NCI-H2081 (cell line): ENCODE measurements at regions not wholly inside any gene's neighbourhood (a gene's known extent, or its start where the extent isn't known, plus 50 kb on each side); places are given as distances from the start of the nearest gene placed in this dataset.
"Not testable (repeated sequence)": the region's sequence is repeated elsewhere in the genome, so short reads cannot be mapped to it uniquely, and the experiment has no call there.

Experiments
- DNase-seq, 2 experiments: peaks; one replicate each; lab custom pipeline; 2025; lab: John Stamatoyannopoulos, UW

DNA sequence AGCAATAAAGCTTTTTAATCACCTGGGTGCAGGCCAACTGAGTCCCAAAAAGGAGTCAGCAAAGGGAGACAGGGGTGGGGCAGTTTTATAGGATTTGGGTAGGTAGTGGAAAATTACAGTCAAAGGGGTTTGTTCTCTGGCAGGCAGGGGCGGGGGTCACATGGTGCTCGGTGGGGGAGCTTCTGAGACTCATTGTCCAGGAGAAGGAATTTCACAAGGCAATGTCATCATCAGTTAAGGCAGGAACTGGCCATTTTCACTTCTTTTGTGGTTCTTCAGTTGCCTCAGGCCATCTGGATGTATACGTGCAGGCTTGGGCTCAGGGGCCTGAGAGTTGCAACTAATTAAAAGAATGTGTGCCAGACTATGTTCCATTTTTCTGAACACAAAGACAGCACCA, 147.5 kb upstream of the SCN7A start:
- DNase-seq = not testable (repeated sequence)

DNA sequence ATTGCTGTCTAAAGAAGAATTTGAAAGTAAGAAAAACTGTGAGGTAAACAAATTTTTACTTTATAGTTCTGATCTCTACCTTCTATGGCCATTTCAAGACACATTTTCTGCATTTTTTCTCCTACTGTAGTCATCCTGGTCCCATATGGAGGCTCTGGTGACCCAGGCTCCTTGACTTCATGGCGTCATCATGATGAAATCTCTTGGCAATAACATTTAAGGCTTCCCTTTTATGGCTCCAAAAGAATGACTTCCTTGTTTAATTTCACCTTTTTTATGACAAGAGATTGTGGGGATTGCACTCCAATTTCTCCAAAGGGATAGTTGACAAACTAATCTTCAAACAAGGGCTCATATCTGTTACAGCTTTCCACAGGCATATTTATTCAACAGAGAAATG, 143.0 kb upstream of the SCN7A start:
- no peak for DNase-seq

DNA sequence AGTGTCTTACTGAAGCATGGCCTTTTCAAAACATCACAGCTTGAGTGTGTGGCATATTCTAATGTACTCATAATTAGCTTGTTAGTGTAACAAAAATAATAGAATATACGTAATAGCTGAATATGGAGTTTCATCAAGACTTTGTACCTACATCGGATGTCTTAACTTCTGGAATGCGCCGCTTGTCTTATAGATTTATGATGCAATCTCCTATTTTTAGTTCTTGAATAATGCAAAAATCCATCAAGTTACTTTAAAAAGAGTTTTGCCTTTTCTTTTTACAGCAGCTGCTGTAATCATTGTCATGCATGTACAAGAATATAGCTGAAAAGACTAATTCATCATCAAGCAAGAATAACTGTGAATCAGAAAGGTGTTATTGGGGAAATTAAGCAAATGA, 140.7 kb upstream of the SCN7A start:
- no peak for DNase-seq

DNA sequence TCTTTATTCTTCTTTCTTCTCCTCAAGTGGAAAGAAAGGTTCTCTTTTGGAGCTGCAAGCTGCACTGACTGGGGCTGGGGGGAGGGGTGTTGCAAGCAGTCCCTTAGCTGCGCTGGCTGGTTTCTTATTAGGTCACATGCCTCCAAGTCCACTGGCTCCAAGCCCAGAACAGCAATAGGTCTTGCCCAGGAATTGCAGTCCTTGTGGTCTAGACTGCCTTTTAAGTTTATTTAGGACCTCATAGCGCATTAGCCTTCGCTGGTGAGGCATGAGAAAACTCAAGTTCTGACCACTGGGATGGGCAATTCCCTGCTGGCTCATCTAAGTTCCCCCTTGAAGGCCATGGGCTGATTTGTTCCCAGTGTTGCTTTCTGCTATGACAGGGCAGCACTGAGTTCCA, 138.6 kb upstream of the SCN7A start:
- DNase-seq = peak in 1 of 2 experiments; percentile 5

DNA sequence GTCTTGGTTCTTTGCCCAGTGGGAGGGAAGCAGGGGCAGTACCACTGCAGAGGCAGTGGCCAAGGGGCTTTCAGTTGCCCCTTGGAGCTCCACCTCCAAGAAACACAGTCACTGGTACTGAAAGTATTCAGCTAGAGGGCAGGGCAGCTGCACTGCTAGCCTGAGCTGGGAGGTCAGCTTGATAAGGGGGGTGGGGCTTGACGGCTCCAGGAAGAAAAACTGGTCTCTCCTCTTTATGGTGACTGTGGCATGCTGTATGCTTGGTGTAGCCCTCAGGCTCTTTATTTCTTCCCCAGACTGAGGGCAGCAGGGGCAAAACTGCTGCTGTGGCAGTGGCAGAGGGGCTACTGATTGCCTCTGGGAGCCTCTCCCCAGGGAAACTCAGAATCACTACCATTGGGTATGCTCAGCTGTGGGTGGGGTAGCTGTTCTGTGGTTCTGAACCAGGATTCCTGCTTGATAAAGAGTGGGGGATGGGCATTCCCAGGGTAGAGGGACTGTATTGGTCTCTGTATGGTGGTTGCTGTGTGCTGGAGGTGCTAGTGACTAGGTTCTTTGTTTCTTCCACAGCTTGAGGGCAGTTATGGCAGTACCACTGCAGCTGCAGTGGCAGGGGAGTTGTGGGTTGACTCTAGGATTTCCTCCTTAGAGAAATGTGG, 134.6 kb upstream of the SCN7A start:
- no peak for DNase-seq

DNA sequence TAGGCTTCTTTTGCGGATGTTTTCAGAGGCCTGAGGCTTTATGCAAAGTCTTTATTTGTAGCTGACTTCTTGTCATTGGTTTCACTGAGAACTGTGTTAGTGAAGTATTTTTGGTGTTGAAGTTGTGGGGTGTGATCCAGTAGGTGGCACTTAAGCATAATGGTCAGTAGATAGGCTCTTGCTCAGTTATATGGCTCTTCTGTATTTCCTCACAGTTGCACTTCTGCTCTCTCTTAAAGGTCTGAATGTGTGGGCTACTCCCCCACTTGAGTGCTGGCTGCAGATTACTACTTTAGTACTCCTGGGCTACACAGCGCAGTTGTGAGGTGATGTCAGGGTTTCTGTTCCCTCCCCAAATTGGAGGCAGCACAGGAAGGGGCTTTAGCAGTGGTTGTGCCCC, 133.8 kb upstream of the SCN7A start:
- no peak for DNase-seq

DNA sequence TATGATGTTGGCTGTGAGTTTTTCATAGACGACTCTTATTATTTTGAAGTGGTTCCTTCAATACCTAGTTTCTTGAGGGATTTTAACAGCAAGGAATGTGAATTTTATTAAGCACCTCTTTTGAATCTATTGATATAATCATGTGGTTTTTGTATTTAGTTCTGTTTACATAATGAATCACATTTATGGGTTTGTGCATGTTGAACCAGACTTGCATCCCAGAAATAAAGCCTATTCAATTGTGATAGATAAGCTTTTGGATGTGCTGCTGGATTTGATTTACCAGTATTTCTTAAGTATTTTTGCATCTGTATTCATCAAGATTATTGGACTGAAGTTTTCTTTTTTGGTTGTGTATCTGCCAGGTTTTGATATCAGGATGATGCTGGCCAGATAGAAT, 131.6 kb upstream of the SCN7A start:
- no peak for DNase-seq

DNA sequence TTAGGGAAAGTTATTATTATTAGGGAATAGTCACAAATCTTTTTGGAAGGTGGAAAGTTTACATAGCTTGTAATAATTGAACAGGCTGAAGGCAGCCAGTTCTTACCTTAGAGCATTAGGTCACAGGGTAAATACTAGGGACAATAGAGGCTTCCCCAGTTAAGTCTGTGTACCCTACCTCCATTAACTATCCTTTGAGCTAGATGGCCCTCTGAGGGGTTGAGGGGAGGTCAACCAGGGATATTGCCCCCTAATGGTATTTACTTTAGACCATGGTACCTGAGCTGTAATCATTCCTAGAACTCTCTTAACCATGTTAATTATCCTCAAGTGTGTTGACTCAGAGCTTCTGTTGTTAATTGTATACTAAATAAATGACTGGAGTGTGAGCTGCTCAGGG, 120.5 kb upstream of the SCN7A start:
- DNase-seq = peak; percentile 30 to 80

DNA sequence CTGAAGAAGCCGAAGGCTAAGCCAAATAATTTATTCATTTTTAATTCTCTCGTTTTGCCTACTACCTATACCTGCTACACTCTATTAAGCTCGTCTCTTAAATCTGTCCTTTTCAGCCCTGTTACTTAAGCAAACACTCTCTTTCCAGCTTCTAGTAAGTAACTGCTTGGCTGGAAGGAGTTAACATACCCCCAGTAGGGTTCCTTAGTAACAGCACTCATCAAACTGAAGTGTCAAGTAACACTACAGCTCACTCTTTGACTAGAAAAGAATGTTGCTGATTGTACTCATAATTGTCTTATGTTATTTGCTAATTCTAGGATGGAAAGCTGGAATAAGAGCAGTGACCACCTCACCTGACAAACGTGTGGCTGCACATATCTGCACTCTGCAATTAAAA, 120.0 kb upstream of the SCN7A start:
- peak in 1 of 2 experiments; percentile 37 for DNase-seq

DNA sequence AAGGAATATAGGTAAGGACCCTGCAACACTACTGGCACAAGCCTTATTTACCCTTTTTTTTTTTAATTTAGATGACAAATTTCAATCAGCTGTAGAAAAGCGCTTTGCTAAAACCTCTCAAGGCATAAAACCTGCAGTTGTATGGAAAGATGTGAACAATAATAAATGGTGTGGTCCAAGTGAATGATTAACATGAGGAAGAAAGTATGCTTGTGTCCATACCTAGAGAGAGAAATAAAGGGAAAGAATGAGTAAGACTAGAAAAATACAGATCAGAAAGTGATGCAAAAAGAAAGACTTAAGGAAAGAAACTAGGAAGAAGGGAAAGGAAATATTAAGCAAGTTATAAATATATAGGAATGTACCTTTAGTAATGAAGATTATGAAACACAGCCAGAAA, 119.2 kb upstream of the SCN7A start:
- DNase-seq = no peak

DNA sequence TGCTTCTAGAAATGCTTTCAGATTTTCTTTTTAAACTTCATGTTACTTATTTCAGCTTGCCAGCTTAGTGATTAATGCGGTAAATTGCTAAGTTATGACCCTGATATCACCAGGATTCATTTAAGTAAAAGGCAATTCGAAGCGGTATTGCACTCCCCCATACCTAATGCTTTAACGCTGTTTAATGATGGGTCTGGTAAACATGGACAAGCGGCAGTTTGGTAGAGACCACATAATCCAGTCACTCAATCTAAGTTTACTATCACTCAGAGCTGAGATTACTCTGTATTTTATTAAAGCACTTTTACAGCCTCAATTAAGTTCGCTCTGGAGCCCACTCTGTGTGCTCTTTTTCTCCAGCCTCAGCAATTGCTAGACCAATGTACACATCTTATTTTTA, 118.2 kb upstream of the SCN7A start:
- DNase-seq = no peak

DNA sequence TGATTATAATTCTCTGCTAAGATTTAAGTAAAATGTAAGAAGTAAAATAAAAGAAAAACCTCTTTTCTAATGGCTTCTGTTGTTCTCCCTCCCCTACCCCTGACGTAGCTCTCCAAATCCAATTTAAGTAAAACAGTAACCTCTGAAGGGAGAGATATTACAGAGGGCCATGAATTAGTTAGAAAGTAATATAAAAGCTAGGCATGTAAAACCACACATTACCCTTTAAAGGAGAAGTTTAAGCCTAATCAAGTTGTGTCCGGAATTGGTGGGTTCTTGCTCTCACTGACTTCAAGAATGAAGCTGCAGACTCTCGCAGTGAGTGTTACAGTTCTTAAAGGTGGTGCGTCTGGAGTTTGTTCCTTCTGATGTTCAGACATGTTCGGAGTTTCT, 116.9 kb upstream of the SCN7A start:
- DNase-seq = no peak

DNA sequence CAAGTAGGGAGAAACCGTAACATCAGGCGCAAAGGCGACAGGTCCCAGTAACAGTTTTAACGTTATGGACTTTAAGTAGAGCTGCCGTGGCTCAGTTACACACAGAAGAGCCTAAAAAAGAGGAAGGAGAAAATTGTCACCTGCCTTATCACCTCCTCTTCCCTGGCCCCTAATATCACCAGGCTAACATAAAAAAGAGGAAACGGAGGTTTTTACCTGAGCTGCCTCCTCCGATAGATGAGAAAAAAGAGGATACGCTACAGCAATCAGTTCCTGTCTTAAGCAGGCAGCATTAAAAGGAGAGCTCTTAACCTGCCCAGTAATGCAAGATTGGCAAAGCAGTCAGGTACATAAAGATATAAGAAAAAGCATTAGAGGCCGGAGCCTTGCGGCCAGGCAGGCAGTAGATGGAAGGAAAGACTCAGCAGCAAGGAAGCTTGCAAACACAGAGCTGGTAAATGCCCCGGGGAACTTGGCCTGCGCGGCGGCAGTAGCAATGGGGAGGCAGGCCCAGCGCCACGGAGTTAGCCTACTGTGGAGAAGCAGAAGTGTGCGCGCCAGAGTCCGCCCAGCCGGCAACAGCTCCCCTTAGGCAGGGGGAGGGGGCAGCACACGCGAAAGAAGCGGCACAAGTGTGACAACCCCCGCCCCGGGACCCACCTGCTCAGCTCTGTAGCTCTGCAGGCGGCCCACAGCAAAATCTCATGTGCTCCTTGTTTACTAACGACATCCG, 116.3 kb upstream of the SCN7A start:
- no peak for DNase-seq

DNA sequence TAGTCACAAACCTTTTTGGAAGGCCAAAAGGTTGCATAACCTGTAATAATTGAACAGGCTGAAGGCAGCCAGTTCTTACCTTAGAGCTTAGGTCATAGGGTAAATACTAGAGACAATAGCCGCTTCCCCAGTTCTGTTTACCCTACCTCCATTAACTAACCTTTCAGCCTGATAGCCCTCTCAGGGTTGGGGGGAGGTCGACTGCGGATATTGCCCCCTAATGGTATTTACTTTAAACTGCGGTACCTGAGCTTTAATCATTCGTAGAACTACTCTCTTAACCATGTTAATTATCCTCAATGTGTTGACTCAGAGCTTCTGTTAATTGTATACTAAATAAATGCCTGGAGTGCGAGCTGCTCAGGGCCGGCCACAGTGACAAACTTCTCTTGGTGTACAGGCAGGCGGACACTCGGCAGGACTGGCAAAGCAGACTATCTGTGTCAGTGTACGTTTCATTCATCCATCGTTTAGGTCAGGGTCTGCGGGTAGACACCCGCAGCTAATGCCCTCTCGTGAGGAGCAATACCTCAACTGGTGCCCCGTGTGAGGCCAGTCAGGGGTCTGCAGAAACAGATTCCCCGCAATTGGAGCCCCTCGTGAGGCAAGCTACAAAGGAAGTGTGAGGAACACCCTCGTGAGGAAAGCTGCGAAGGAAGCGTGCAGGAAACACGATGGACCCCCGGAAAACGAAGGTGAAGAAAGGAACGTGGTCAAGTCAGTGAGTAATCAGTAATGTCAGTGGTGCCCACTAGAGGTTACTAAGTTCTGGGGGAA, 115.3 kb upstream of the SCN7A start:
- DNase-seq = peak in 1 of 2 experiments; percentile 45

DNA sequence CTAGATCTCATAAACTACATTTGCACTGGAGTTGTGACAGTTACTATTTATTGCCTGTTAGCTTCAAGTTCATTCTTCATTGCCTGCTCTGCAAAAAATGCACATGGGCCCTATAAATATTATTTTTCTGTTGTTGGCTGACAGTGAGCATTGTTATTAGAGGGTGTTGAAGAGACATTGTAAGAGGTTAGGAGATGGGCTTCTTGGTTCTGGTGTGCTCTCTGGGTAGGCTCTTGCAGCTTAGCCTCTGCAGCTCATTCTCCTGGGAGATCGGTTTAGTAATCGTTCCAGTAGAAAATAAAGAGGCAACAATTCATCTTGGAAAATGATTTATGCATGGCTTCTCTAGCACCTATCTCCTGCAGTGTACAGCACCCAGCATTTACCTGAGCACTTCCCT, 113.8 kb upstream of the SCN7A start:
- DNase-seq = no peak

DNA sequence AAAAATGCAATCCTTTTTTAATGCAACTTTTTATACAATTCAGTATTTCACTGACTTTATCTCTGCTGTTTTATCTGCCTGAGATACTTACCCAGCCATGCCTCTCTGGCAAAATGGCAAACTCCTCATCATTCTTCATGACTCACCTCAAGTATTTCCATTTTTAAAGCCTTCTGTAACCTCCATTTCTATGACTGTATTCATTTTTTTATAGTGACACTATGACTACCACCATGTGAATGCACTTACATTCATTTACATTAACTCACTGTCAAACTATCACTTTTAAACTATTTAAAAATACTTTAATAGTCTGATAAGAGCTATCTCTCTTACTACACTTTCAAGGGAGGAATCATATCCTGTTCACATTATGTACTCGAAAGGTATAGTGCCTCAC, 99.4 kb upstream of the SCN7A start:
- no peak for DNase-seq

DNA sequence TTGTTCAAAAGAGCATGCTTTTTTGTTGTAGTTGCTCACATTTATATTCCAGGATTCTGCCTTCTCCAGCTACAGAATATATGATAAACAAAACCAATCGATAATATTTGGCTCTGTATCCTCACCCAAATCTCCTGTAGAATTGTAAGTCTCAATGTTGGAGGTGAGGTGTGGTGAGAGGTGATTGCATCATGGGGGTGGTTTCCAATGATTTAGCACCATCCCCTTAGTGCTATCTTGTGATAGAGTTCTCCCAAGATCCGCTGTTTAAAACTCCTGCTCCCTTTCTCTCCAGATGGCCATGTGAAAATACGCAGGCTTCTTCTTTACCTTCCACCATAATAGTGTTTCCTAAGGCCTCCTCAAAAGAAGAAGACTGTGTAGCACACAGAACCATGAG, 98.7 kb upstream of the SCN7A start:
- no peak for DNase-seq

DNA sequence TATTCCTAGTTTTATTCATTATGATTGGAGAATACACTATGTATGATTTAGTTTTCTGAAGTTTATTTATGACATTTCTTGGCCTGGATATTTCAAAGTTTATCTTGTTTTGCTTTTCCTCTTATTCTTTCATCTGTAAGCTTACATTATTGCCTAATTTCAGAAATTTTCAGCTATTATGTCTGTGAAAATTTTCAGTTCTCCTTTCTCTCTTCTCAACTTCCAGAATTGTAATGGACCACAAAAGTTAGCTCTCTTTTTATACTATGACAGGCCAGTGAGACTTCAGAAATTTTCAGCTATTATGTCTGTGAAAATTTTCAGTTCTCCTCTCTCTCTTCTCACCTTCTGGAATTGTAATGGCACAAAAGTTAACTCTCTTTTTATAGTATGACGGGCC, 97.2 kb upstream of the SCN7A start:
- no peak for DNase-seq

DNA sequence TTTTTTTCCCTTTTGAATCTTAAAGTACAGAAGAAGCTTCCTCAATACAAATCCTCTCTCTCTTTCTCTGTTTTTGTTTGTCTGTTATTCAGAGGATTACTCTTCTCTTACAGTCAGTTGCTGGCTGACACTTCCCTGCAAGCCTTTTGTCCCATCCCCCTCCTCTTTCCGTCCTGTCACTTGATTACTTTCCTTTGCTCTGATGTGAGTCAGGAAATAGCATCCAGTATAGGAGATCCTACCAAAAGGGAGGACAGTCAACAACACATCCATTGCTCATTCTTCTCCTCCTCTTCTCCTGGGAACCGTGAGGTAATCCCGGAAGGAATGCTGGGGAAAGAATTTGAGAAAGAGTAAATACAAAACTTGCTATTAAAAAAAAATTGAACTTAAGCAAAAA, 79.3 kb upstream of the SCN7A start:
- no peak for DNase-seq

DNA sequence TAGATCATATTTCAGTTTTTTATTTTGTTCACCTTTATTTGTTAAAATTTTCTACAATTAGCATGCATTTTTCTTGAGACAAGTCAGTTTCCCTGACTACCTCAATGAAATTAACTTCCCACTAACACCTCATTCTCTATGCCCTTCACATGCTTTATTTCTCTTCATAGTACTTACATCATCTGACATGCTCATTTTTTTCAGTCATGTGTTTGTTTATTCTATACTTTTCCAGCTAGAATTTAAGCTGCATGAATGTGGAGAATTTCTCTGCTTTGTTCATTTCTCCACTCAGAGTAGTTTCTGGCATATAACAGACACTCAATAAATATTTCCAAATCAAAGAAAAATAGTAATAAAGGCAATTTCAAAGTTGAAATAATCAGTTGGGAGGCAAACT, 78.9 kb upstream of the SCN7A start:
- DNase-seq = no peak

DNA sequence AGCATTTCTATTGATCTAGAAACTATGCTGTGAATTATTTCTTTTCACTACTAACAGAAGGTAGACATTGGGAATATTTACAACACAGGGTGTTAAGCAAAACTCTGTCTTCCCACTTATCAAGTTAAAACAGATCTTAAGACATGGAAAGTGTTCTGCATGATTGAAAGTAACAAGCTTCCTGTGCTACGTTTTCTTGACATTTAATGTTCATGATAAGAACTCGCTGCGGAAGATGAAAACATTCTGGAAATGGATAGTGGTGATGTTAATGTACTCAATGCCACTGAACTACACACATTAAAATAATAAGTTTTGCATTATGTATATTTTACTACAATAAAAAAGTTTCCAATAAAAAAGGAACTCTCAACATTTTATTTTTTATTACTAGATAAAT, 74.4 kb upstream of the SCN7A start:
- no peak for DNase-seq

DNA sequence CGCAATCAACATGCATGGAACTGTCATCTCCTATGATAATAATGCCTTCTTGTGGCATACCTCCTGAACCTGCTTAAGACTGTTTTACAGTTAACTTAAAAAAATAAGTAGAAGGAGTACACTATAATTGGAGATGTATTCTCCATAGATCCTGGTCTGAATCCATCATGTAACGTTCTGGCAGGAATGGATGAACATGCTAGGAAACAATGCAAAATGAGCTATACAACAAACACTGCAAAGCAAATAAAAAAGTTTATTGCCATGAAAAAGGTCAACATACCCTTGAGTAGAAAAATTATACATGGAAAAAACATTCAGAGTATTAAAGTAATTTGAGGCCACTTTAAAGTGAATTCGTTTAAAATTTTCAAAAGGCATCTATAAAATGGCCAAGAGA, 71.5 kb upstream of the SCN7A start:
- DNase-seq = no peak

DNA sequence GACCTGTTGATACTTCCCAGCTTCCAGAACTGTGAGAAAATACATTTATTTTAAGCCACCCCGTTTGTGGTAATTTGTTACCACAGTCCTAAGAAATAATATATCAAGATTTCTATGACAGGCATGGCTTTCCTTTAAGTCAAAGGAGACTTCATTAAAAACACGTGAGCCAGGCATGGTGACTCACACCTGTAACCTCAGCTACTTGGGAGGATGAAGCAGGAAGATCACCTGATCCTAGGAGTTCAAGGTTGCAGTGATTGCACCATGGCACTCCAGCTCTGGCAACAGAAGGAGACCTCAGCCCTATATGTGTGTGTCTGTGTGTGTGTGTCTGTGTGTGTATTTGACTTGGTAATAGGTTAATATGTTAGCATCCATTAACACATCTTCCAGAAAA, 69.8 kb upstream of the SCN7A start:
- no peak for DNase-seq
